ENCODE measurements at regions not wholly inside any gene's neighbourhood (a gene's known extent, or its start where the extent isn't known, plus 50 kb on each side); places are given as distances from the start of the nearest gene placed in this dataset.

GRCh38 chr1:224486801-224487583, 52.4 kb upstream of the WDR26 start:
- intact Hi-C loops (cut with micrococcal nuclease) = no loop called here
- H3K27me3 Mint-ChIP-seq = no peaks in the 10 kb centered on the region
- H3K4me1 Mint-ChIP-seq (ENCODE audit: low read depth) = peaks cover 9% of the 10 kb centered on the region
- no peak overlapping the region for H3K4me3 Mint-ChIP-seq
- no peaks in the 10 kb centered on the region for H3K9me3 Mint-ChIP-seq
- POLR2A ChIA-PET = no interaction called here
- H3K36me3 Mint-ChIP-seq = no peaks in the 10 kb centered on the region
- CTCF ChIA-PET = no interaction called here
- no peak overlapping the region for H3K27ac Mint-ChIP-seq
- no peak for DNase-seq

- Mint-ChIP-seq H3K4me3 (no peak overlapping the region), H3K9me3 (no peaks in the 10 kb centered on the region), H3K4me1 (ENCODE audit: low read depth) (peaks cover 9% of the 10 kb centered on the region), H3K27ac (no peak overlapping the region), H3K27me3 (no peaks in the 10 kb centered on the region), H3K36me3 (no peaks in the 10 kb centered on the region)
- DNase-seq = no peak
- intact Hi-C loops (cut with micrococcal nuclease) = no loop called here
- POLR2A ChIA-PET = interaction anchor here (0.8 kb wide), 1 partner anchor 9 kb away, joined by 3 read pairs; no protein-coding TSS in a partner anchor
- CTCF ChIA-PET = interaction anchor here (0.9 to 1.3 kb wide), 2 partner anchors 9 to 46 kb away, joined by 3 to 4 read pairs; no protein-coding TSS in a partner anchor
These were observed 54.4 kb upstream of the WDR26 start for GRCh38 chr1:224488806-224489499.

- CTCF ChIA-PET = no interaction called here
- no peak overlapping the region for H3K27ac Mint-ChIP-seq
These were observed 55.2 kb upstream of the WDR26 start for GRCh38 chr1:224489534-224490365.

GRCh38 chr1:224490549-224491537, 56.2 kb upstream of the WDR26 start:
- no peak overlapping the region for H3K27ac Mint-ChIP-seq
- H3K4me3 Mint-ChIP-seq = no peak overlapping the region
- H3K9me3 Mint-ChIP-seq = no peaks in the 10 kb centered on the region
- ChIA-PET CTCF (interaction anchor here (0.8 to 1.4 kb wide), 2 partner anchors 23 to 34 kb away, joined by 3 to 5 read pairs; no protein-coding TSS in a partner anchor), POLR2A (no interaction called here)
- H3K4me1 Mint-ChIP-seq (ENCODE audit: low read depth) = peaks cover 9% of the 10 kb centered on the region
- DNase-seq = no peak
- H3K36me3 Mint-ChIP-seq = no peaks in the 10 kb centered on the region
- H3K27me3 Mint-ChIP-seq = no peaks in the 10 kb centered on the region
- intact Hi-C loops (cut with micrococcal nuclease) = no loop called here

More at GRCh38 chr1:224489534-224490365, 55.2 kb upstream of the WDR26 start:
- intact Hi-C loops (cut with micrococcal nuclease) = no loop called here
- no peaks in the 10 kb centered on the region for H3K36me3 Mint-ChIP-seq
- POLR2A ChIA-PET = interaction anchor here (0.8 kb wide), 1 partner anchor 9 kb away, joined by 3 read pairs; no protein-coding TSS in a partner anchor
- H3K27me3 Mint-ChIP-seq = no peaks in the 10 kb centered on the region
- no peak for DNase-seq
- H3K9me3 Mint-ChIP-seq = no peaks in the 10 kb centered on the region
- no peak overlapping the region for H3K4me3 Mint-ChIP-seq
- H3K4me1 Mint-ChIP-seq (ENCODE audit: low read depth) = peaks cover 9% of the 10 kb centered on the region

GRCh38 chr1:224492015-224492414, 57.4 kb upstream of the WDR26 start:
- POLR2A ChIA-PET = no interaction called here
- Mint-ChIP-seq H3K4me1 (ENCODE audit: low read depth) (peaks cover 13% of the 10 kb centered on the region), H3K9me3 (peaks cover 4% of the 10 kb centered on the region), H3K36me3 (peaks cover 1% of the 10 kb centered on the region), H3K27me3 (no peaks in the 10 kb centered on the region), H3K27ac (no peak overlapping the region), H3K4me3 (no peak overlapping the region)
- intact Hi-C loops (cut with micrococcal nuclease) = no loop called here
- CTCF ChIA-PET = no interaction called here
- DNase-seq = no peak

GRCh38 chr1:224492632-224493031, 58.0 kb upstream of the WDR26 start:
- POLR2A ChIA-PET = no interaction called here
- Mint-ChIP-seq H3K27me3 (no peaks in the 10 kb centered on the region), H3K36me3 (peaks cover 2% of the 10 kb centered on the region), H3K27ac (no peak overlapping the region), H3K9me3 (peaks cover 7% of the 10 kb centered on the region), H3K4me1 (ENCODE audit: low read depth) (peaks cover 19% of the 10 kb centered on the region), H3K4me3 (no peak overlapping the region)
- intact Hi-C loops (cut with micrococcal nuclease) = no loop called here
- CTCF ChIA-PET = no interaction called here
- DNase-seq = no peak

- Mint-ChIP-seq H3K27me3 (no peaks in the 10 kb centered on the region), H3K4me1 (ENCODE audit: low read depth) (peaks cover 25% of the 10 kb centered on the region), H3K36me3 (peaks cover 2% of the 10 kb centered on the region), H3K4me3 (no peak overlapping the region), H3K27ac (no peak overlapping the region), H3K9me3 (peaks cover 7% of the 10 kb centered on the region)
- ChIA-PET POLR2A (no interaction called here), CTCF (no interaction called here)
- intact Hi-C loops (cut with micrococcal nuclease) = no loop called here
- no peak for DNase-seq
These were observed 58.7 kb upstream of the WDR26 start for GRCh38 chr1:224493269-224493668.

- POLR2A ChIA-PET = no interaction called here
- Mint-ChIP-seq H3K27me3 (no peaks in the 10 kb centered on the region), H3K4me1 (ENCODE audit: low read depth) (peaks cover 27% of the 10 kb centered on the region), H3K36me3 (peaks cover 2% of the 10 kb centered on the region), H3K27ac (no peak overlapping the region), H3K9me3 (peaks cover 7% of the 10 kb centered on the region), H3K4me3 (no peak overlapping the region)
- intact Hi-C loops (cut with micrococcal nuclease) = no loop called here
- CTCF ChIA-PET = no interaction called here
- DNase-seq = no peak
These were observed 59.7 kb upstream of the WDR26 start for GRCh38 chr1:224494343-224494742.

GRCh38 chr1:224495866-224496265, 61.3 kb upstream of the WDR26 start:
- Mint-ChIP-seq H3K36me3 (peaks cover 2% of the 10 kb centered on the region), H3K4me1 (ENCODE audit: low read depth) (peaks cover 31% of the 10 kb centered on the region), H3K27ac (no peak overlapping the region), H3K9me3 (peaks cover 7% of the 10 kb centered on the region), H3K27me3 (no peaks in the 10 kb centered on the region), H3K4me3 (no peak overlapping the region)
- POLR2A ChIA-PET = no interaction called here
- intact Hi-C loops (cut with micrococcal nuclease) = loop anchor here (2.0 to 5.0 kb wide), 2 partner anchors 114 to 663 kb away; no protein-coding TSS in a partner anchor
- CTCF ChIA-PET = no interaction called here
- no peak for DNase-seq

GRCh38 chr1:224496826-224497225, 62.2 kb upstream of the WDR26 start:
- peaks cover 7% of the 10 kb centered on the region for H3K9me3 Mint-ChIP-seq
- peaks cover 2% of the 10 kb centered on the region for H3K36me3 Mint-ChIP-seq
- H3K4me1 Mint-ChIP-seq (ENCODE audit: low read depth) = peaks cover 33% of the 10 kb centered on the region
- DNase-seq = no peak
- no peaks in the 10 kb centered on the region for H3K27me3 Mint-ChIP-seq
- CTCF ChIA-PET = interaction anchor here (1.6 kb wide), 1 partner anchor 40 kb away, joined by 9 read pairs; no protein-coding TSS in a partner anchor
- H3K27ac Mint-ChIP-seq = no peak overlapping the region
- H3K4me3 Mint-ChIP-seq = no peak overlapping the region
- intact Hi-C loops (cut with micrococcal nuclease) = loop anchor here (2.0 to 5.0 kb wide), 2 partner anchors 115 to 664 kb away; no protein-coding TSS in a partner anchor
- POLR2A ChIA-PET = no interaction called here
